ENCODE measurements at regions not wholly inside any gene's neighbourhood (a gene's known extent, or its start where the extent isn't known, plus 50 kb on each side); places are given as distances from the start of the nearest gene placed in this dataset.

GRCh38 chr13:70520275-70521036, 412.2 kb upstream of the KLHL1 start:
- no peak for ATAC-seq
- TF ChIP-seq ZFP3 (CRISPR knock-in tag; IDR thresholded peaks at IDR 0.05) (no peak), PATZ1 (CRISPR knock-in tag; IDR thresholded peaks at IDR 0.05; ENCODE audit: borderline replicate concordance) (no peak), POU6F1 (CRISPR knock-in tag; IDR thresholded peaks at IDR 0.05; ENCODE audit: borderline replicate concordance, low read depth) (no peak)

GRCh38 chr13:70518081-70518480, 409.8 kb upstream of the KLHL1 start:
- TF ChIP-seq ZFP30 (CRISPR knock-in tag; IDR thresholded peaks at IDR 0.05) (no peak), POU6F1 (CRISPR knock-in tag; IDR thresholded peaks at IDR 0.05; ENCODE audit: borderline replicate concordance, low read depth) (no peak), ZNF565 (CRISPR knock-in tag; conservative IDR thresholded peaks at IDR 0.05; ENCODE audit: low read depth) (no peak), CSDC2 (CRISPR knock-in tag; IDR thresholded peaks at IDR 0.05) (no peak), SNAI2 (CRISPR knock-in tag; IDR thresholded peaks at IDR 0.05) (no peak), TOX (CRISPR knock-in tag; IDR thresholded peaks at IDR 0.05; ENCODE audit: borderline replicate concordance) (no peak), TCF4 (CRISPR knock-in tag; IDR thresholded peaks at IDR 0.05; ENCODE audit: borderline replicate concordance) (no peak), GLIS3 (CRISPR knock-in tag; IDR thresholded peaks at IDR 0.05) (no peak), PATZ1 (CRISPR knock-in tag; IDR thresholded peaks at IDR 0.05; ENCODE audit: borderline replicate concordance) (no peak), BACH2 (CRISPR knock-in tag; IDR thresholded peaks at IDR 0.05; ENCODE audit: borderline replicate concordance) (no peak), CREB5 (CRISPR knock-in tag; IDR thresholded peaks at IDR 0.05; ENCODE audit: low read depth) (no peak), ZNF8 (CRISPR knock-in tag; IDR thresholded peaks at IDR 0.05) (no peak), RARB (CRISPR knock-in tag; IDR thresholded peaks at IDR 0.05) (no peak), ESRRG (CRISPR knock-in tag; IDR thresholded peaks at IDR 0.05) (no peak), ARNTL (CRISPR knock-in tag; IDR thresholded peaks at IDR 0.05; ENCODE audit: borderline replicate concordance, low read depth) (no peak), ZC3H10 (CRISPR knock-in tag; IDR thresholded peaks at IDR 0.05) (no peak), TSHZ2 (CRISPR knock-in tag; IDR thresholded peaks at IDR 0.05) (no peak), OSR1 (CRISPR knock-in tag; IDR thresholded peaks at IDR 0.05) (no peak), ISL1 (CRISPR knock-in tag; IDR thresholded peaks at IDR 0.05) (no peak), ZNF70 (CRISPR knock-in tag; IDR thresholded peaks at IDR 0.05) (no peak)
- ATAC-seq = no peak

All from SK-N-SH treated with all-trans-retinoic acid at 6 μM for 48 hours (cell line).